Spleen (tissue), 7 donors: ENCODE measurements at regions not wholly inside any gene's neighbourhood (a gene's known extent, or its start where the extent isn't known, plus 50 kb on each side); places are given as distances from the start of the nearest gene placed in this dataset.

Experiments used
- CTCF ChIP-seq, 11 experiments: fragments of 200-600 bp in 7 of 11; fragments of 450-650 bp in 4 of 11; sonication (generic) in 4 of 11; IDR thresholded peaks in 8 of 11; conservative IDR thresholded peaks in 3 of 11; 1 replicate in 7 of 11; 2 replicates in 4 of 11; pipeline versions ENCODE4 v1.4.0 to v1.8.0; 2016 to 2021; ENCODE audit warnings: antibody characterized with exemption in 11 of 11, inconsistent platforms in 4 of 11, mild to moderate bottlenecking in 1 of 11
- POLR2A ChIP-seq, 3 donors: fragments of 450-650 bp; IDR thresholded peaks; one replicate each; pipeline ENCODE4 v1.5.1; 2017; ENCODE audit warnings: antibody characterized with exemption in 3 of 3, mild to moderate bottlenecking in 1 of 3
- donor health status: DM: no; HTN: no; CAD: no; lungs with moderate emphysema.
- donor health status: DM: no; HTN: no; CAD: no.
- donor health status: DM: no; HTN: no; CAD: no.

GRCh38 chr11:103805688-103806009, 230.8 kb upstream of the DDI1 start:
- TF ChIP-seq CTCF (IDR thresholded peaks at IDR 0.05 in 8 of 11, conservative IDR thresholded peaks at IDR 0.05 in 3 of 11) (no peak), POLR2A (IDR thresholded peaks at IDR 0.05) (no peak)
